ENCODE measurements at regions not wholly inside any gene's neighbourhood (a gene's known extent, or its start where the extent isn't known, plus 50 kb on each side); places are given as distances from the start of the nearest gene placed in this dataset.

DNA sequence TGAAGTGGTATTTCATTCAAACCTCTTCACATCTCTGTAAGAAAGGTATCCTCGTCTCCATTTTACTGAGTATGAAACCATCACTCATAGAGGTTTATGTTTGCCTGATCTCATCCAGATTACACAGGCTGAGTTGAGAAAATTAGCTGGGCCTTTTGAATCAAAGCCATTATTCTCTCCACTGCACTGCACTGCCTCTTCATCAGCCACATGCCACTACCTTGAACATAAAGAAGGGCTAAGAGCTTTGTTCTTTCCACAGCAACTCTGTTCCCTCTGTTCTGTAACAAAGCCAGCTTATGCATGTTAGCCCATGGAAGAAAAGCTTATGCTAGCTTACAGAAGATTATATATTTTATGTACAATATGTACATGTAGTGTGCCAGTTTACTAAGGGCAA, 362.6 kb upstream of the DLGAP1 start:
- Histone ChIP-seq H2AFZ (ENCODE audit: low read depth, low read length) (no peak overlapping the region), H3K9ac (ENCODE audit: insufficient read depth in 1 of 2, low read depth in 2 of 2, low read length in 2 of 2) (no peak overlapping the region), H3K36me3 (ENCODE audit: control insufficient read depth, insufficient read depth, low read length) (no peaks in the 10 kb centered on the region), H3K4me2 (ENCODE audit: insufficient read depth, low read length) (no peak overlapping the region), H4K20me1 (replicated peaks; ENCODE audit: control insufficient read depth, insufficient read depth, low read length) (no peaks in the 10 kb centered on the region), H3K79me2 (ENCODE audit: control insufficient read depth, insufficient read depth, low read length) (no peaks in the 10 kb centered on the region), H3K4me3 (no peak overlapping the region), H3K9me3 (replicated peaks; ENCODE audit: control insufficient read depth, insufficient read depth, low read depth, low read length) (peaks cover 4% of the 10 kb centered on the region; the same call in 1 of the 2 replicates), H3K4me1 (replicated peaks in 1 of 2; ENCODE audit: control insufficient read depth in 2 of 2, insufficient read depth in 2 of 2, low read length in 2 of 2) (no peaks in the 10 kb centered on the region), H3K27me3 (ENCODE audit: control insufficient read depth in 2 of 2, insufficient read depth in 2 of 2, low read length in 2 of 2) (no peaks in the 10 kb centered on the region), H3K27ac (ENCODE audit: extremely low read depth, low read depth, low read length) (no peak overlapping the region), H3K9me1 (ENCODE audit: control insufficient read depth, insufficient read depth, low read length) (no peaks in the 10 kb centered on the region)
- 0% methylated on average over 1 of the region's 1 CpG for WGBS (ENCODE audit: insufficient coverage, low coverage, missing lambda C conversion rate)
- no peak for ATAC-seq
- no peak for FAIRE-seq
- no peak for DNase-seq (ENCODE audit: extremely low read depth in 1 of 4, low spot score in 3 of 4)
- intact Hi-C loops (cut with micrococcal nuclease) (no loop called here), in situ Hi-C loops (cut with MboI) (no loop called here)
- no peak for TF ChIP-seq ZBTB8A (IDR thresholded peaks at IDR 0.05; ENCODE audit: partially characterized antibody)
- no TSS peak for BruUV-seq (replicated peaks)
- CTCF ChIA-PET (ENCODE audit: low intra/inter-chr PET ratio) = no interaction called here
- POLR2A ChIA-PET = no interaction called here

DNA sequence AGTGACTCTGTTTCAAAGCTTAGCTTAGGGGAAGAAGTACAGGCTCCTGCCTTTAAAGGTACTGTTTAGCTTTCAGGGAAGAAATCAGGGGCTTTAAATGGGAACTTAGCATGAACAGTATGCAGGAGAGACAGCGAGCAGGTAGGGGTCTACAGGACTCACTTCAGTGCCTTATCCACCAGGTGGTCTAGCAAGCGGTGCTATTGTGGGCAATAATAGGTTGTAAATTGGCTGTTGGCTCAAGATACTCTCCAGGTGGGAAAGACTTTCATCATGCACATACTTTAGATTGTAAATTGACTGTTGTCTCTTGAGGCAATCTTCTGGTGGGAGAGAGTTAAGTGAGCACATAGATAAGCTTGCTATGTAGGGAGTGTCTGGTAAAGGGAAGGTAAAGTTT, 358.6 kb upstream of the DLGAP1 start:
- BruUV-seq (replicated peaks) = no TSS peak
- Histone ChIP-seq H3K36me3 (ENCODE audit: control insufficient read depth, insufficient read depth, low read length) (no peaks in the 10 kb centered on the region), H3K4me1 (replicated peaks in 1 of 2; ENCODE audit: control insufficient read depth in 2 of 2, insufficient read depth in 2 of 2, low read length in 2 of 2) (no peaks in the 10 kb centered on the region), H3K9me3 (replicated peaks; ENCODE audit: control insufficient read depth, insufficient read depth, low read depth, low read length) (no peaks in the 10 kb centered on the region), H4K20me1 (replicated peaks; ENCODE audit: control insufficient read depth, insufficient read depth, low read length) (no peaks in the 10 kb centered on the region), H3K27me3 (ENCODE audit: control insufficient read depth in 2 of 2, insufficient read depth in 2 of 2, low read length in 2 of 2) (no peaks in the 10 kb centered on the region), H3K4me3 (no peak overlapping the region), H3K9me1 (ENCODE audit: control insufficient read depth, insufficient read depth, low read length) (no peaks in the 10 kb centered on the region), H3K27ac (ENCODE audit: extremely low read depth, low read depth, low read length) (no peak overlapping the region), H3K4me2 (ENCODE audit: insufficient read depth, low read length) (no peak overlapping the region), H2AFZ (ENCODE audit: low read depth, low read length) (no peak overlapping the region), H3K9ac (ENCODE audit: insufficient read depth in 1 of 2, low read depth in 2 of 2, low read length in 2 of 2) (no peak overlapping the region), H3K79me2 (ENCODE audit: control insufficient read depth, insufficient read depth, low read length) (no peaks in the 10 kb centered on the region)
- WGBS (ENCODE audit: insufficient coverage, low coverage, missing lambda C conversion rate) = 4% methylated on average over 2 of the region's 2 CpGs
- POLR2A ChIA-PET = no interaction called here
- in situ Hi-C loops (cut with MboI) (no loop called here), intact Hi-C loops (cut with micrococcal nuclease) (no loop called here)
- ATAC-seq = no peak
- no peak for DNase-seq (ENCODE audit: extremely low read depth in 1 of 4, low spot score in 3 of 4)
- TF ChIP-seq LARP7 (IDR thresholded peaks at IDR 0.05) = no peak
- TF ChIP-seq MEF2A (IDR thresholded peaks at IDR 0.05; ENCODE audit: control insufficient read depth, low read depth, low read length) = no peak
- no peak for TF ChIP-seq ELF1 (tag; IDR thresholded peaks at IDR 0.05)
- TF ChIP-seq SMAD2 (IDR thresholded peaks at IDR 0.05; ENCODE audit: low read depth, low read length) = no peak
- no peak for TF ChIP-seq TARDBP (IDR thresholded peaks at IDR 0.05)
- TF ChIP-seq NUFIP1 (IDR thresholded peaks at IDR 0.05; ENCODE audit: partially characterized antibody) = no peak
- no peak for TF ChIP-seq PTTG1 (tag; IDR thresholded peaks at IDR 0.05; ENCODE audit: low read depth)
- TF ChIP-seq KAT2B (IDR thresholded peaks at IDR 0.05; ENCODE audit: low read depth, low read length) = no peak
- no peak for TF ChIP-seq E2F3 (CRISPR knock-in tag; IDR thresholded peaks at IDR 0.05)
- TF ChIP-seq CREB1 (IDR thresholded peaks at IDR 0.05) = no peak
- no peak for TF ChIP-seq CREB1 (CRISPR knock-in tag; IDR thresholded peaks at IDR 0.05)
- TF ChIP-seq TSC22D4 (tag; IDR thresholded peaks at IDR 0.05) = no peak
- TF ChIP-seq PHF8 (IDR thresholded peaks at IDR 0.05; ENCODE audit: borderline replicate concordance, low read length) = no peak
- no peak for FAIRE-seq
- CTCF ChIA-PET (ENCODE audit: low intra/inter-chr PET ratio) = no interaction called here
